ENCODE measurements at regions not wholly inside any gene's neighbourhood (a gene's known extent, or its start where the extent isn't known, plus 50 kb on each side); places are given as distances from the start of the nearest gene placed in this dataset.

- WGBS, result 84% methylated on average over 4 of the region's 4 CpGs
- Histone ChIP-seq H3K4me3 (ENCODE audit: low read length in 2 of 2) (no peak overlapping the region), H3K27me3 (ENCODE audit: control insufficient read depth in 2 of 2, insufficient read depth in 1 of 2, low read length in 1 of 2) (no peaks in the 10 kb centered on the region), H3K9me3 (ENCODE audit: control insufficient read depth in 2 of 2, insufficient read depth in 1 of 2, low read length in 1 of 2) (no peaks in the 10 kb centered on the region), H3K36me3 (ENCODE audit: control insufficient read depth in 2 of 2, insufficient read depth in 2 of 2, low read length in 1 of 2) (no peaks in the 10 kb centered on the region), H3K27ac (ENCODE audit: low read depth in 1 of 2, low read length in 1 of 2) (no peak overlapping the region), H3K4me1 (ENCODE audit: control insufficient read depth in 2 of 2, insufficient read depth in 2 of 2, low read length in 2 of 2) (no peaks in the 10 kb centered on the region)
- DNase-seq (ENCODE audit: low read depth in 6 of 9, low spot score in 9 of 9), result no peak
These were observed 56.6 kb upstream of the TOMM7 start for GRCh38 chr7:22879280-22879679.

GRCh38 chr7:22876986-22877729 is 54.5 kb upstream of the TOMM7 start:
- H3K36me3 ChIP-seq (ENCODE audit: control insufficient read depth in 2 of 2, insufficient read depth in 2 of 2, low read length in 1 of 2), result no peaks in the 10 kb centered on the region
- H3K27me3 ChIP-seq (ENCODE audit: control insufficient read depth in 2 of 2, insufficient read depth in 1 of 2, low read length in 1 of 2), result no peaks in the 10 kb centered on the region
- H3K4me3 ChIP-seq (ENCODE audit: low read length in 2 of 2), result no peak overlapping the region
- no peak for DNase-seq (ENCODE audit: low read depth in 6 of 9, low spot score in 9 of 9)
- 96% methylated on average over 1 of the region's 1 CpG for WGBS
- no peak overlapping the region for H3K27ac ChIP-seq (ENCODE audit: low read depth in 1 of 2, low read length in 1 of 2)
- H3K9me3 ChIP-seq (ENCODE audit: control insufficient read depth in 2 of 2, insufficient read depth in 1 of 2, low read length in 1 of 2), result no peaks in the 10 kb centered on the region
- H3K4me1 ChIP-seq (ENCODE audit: control insufficient read depth in 2 of 2, insufficient read depth in 2 of 2, low read length in 2 of 2), result no peaks in the 10 kb centered on the region

- H3K36me3 ChIP-seq (ENCODE audit: control insufficient read depth in 2 of 2, insufficient read depth in 2 of 2, low read length in 1 of 2), result no peaks in the 10 kb centered on the region
- H3K4me3 ChIP-seq (ENCODE audit: low read length in 2 of 2), result no peak overlapping the region
- H3K27ac ChIP-seq (ENCODE audit: low read depth in 1 of 2, low read length in 1 of 2), result no peak overlapping the region
- H3K27me3 ChIP-seq (ENCODE audit: control insufficient read depth in 2 of 2, insufficient read depth in 1 of 2, low read length in 1 of 2), result no peaks in the 10 kb centered on the region
- no peaks in the 10 kb centered on the region for H3K9me3 ChIP-seq (ENCODE audit: control insufficient read depth in 2 of 2, insufficient read depth in 1 of 2, low read length in 1 of 2)
- no peak for DNase-seq (ENCODE audit: low read depth in 6 of 9, low spot score in 9 of 9)
- no peaks in the 10 kb centered on the region for H3K4me1 ChIP-seq (ENCODE audit: control insufficient read depth in 2 of 2, insufficient read depth in 2 of 2, low read length in 2 of 2)
- 94% methylated on average over 8 of the region's 8 CpGs for WGBS
These were observed 52.8 kb upstream of the TOMM7 start for GRCh38 chr7:22875470-22875869.

GRCh38 chr7:22874904-22875303 is 52.3 kb upstream of the TOMM7 start:
- DNase-seq (ENCODE audit: low read depth in 6 of 9, low spot score in 9 of 9), result no peak
- Histone ChIP-seq H3K36me3 (ENCODE audit: control insufficient read depth in 2 of 2, insufficient read depth in 2 of 2, low read length in 1 of 2) (no peaks in the 10 kb centered on the region), H3K4me1 (ENCODE audit: control insufficient read depth in 2 of 2, insufficient read depth in 2 of 2, low read length in 2 of 2) (no peaks in the 10 kb centered on the region), H3K9me3 (ENCODE audit: control insufficient read depth in 2 of 2, insufficient read depth in 1 of 2, low read length in 1 of 2) (no peaks in the 10 kb centered on the region), H3K4me3 (ENCODE audit: low read length in 2 of 2) (no peak overlapping the region), H3K27ac (ENCODE audit: low read depth in 1 of 2, low read length in 1 of 2) (no peak overlapping the region), H3K27me3 (ENCODE audit: control insufficient read depth in 2 of 2, insufficient read depth in 1 of 2, low read length in 1 of 2) (no peaks in the 10 kb centered on the region)
- 86% methylated on average over 9 of the region's 9 CpGs for WGBS
